NCI-H2196 treated with DMSO at 0.1 percent for 48 hours (cell line): ENCODE measurements at regions not wholly inside any gene's neighbourhood (a gene's known extent, or its start where the extent isn't known, plus 50 kb on each side); places are given as distances from the start of the nearest gene placed in this dataset.

Experiments
- DNase-seq: peaks from one replicate; lab custom pipeline; 2025; ENCODE audit not compliant: unreplicated experiment; lab: John Stamatoyannopoulos, UW

- no peak for DNase-seq
Observed at GRCh38 chr5:8611067-8611466, 742.1 kb downstream of the MTRR start.

DNA sequence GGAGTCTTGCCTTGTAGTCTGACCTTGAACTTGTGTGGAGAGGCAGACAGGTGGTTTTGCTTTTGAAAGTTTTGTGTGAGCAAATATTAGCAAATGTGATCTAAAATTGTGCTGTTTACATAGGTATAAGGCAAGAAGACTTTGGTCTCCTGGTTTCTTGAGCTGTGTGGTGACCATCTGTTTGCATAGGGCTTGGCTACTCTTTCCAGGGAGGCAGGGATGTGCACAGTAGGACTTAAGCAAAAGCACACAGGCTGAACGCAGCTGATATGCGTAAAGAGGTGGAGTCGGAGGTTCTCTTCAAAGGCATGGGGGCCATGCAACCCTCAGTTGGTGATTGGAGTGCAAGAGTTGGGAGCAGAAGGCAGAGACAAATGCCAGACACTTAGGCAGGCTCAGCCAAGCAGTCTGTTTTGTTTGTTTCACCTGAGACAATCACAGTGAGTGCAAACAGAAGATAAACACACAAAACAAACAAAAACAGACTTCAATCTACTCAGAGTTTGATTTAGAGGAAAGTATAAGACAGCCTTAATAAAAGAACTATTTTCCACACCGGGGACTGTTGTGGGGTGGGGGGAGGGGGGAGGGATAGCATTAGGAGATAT, 744.2 kb downstream of the MTRR start:
- no peak for DNase-seq

GRCh38 chr5:8615142-8615858, 746.4 kb downstream of the MTRR start:
- DNase-seq = no peak

DNA sequence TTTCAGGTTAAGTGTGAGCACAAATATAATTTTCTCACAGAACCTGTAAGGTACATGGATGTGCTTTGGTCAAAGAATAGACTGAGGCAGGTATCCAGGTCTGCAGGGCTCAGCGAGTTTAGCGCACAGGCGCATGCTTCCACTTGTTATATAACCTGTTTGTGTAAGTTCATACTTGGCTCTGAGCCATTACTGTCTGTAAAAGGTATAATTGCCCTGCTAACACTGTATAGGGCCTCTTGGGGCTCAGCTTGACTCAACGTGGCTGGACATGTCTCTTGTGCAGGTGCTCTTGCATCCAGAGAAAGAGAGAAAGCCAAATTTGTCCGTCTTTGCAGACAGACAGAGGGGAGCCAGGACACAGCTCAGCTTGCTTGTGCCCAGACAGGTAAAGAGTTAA, 759.6 kb downstream of the MTRR start:
- no peak for DNase-seq

DNA sequence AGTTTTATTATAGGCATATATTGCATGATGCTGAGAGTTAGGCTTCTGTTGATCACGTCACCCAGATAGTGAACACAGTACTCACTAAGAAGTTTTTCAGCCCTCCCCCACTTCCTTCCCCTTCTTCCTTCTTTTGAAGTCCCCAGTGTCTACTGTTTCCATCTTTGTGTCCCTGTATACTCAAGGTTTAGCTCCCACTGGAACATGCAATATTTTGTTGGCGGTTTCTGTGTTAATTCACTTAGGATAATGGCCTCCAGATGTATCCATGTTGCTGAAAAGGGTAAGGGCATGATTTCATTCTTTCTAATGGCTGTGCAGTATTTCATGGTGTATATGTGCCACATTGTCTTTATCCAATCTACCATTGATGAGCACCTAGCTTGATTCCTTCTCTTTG, 764.3 kb downstream of the MTRR start:
- DNase-seq = no peak

GRCh38 chr5:8633696-8634095, 764.7 kb downstream of the MTRR start:
- DNase-seq = no peak

DNA sequence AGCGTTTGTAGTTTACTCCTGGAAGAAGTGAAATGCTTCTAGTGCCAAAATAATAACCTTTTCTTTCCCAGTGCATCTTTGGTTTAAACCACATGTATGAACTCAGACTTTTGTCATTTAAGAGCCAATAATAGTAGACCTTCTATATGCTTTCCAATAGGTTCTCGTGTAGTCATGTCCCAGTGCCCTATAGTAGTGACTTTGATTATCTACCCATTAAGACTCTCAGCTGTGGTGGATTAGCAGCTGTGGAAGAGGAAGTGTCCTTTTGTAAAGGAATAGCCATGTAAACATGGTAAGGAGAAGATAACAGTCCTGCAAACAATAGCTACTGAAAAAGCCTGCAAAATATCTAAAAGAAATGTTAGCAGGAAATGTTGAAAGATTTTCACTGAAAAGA, 765.3 kb downstream of the MTRR start:
- no peak for DNase-seq

DNA sequence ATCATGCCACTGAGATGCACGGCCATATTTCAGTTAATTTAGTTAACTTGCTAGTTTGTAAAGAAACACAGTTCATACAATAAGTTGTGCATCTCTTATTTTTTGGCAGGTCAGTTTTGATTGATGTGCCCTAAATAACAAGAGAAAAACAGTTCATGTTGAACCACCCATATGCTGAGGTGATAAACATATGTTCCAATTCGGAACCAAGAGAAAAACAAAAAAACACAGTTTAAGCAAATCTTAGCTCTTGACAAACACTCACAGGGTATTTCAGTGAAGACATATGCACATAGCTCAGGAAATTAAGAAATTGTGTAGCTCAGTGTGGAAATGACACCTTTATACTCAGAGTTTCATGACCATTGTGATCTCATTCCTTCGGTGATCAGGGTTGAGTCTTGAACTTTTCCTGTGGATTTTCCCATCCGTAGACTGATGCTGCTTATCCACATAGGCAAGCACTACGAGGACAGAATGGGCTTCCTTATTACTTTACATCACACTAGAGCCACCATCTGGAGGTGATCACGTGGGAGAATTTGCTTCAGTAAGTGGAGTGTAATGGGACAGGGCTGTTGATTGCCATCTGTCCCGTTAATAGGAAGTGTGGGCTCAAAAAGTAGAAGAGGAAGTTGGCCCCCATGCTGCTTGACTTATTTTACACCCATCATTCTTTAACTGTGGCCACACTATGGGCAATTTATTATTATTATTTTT, 773.0 kb downstream of the MTRR start:
- no peak for DNase-seq

- no peak for DNase-seq
Observed at GRCh38 chr5:8644377-8644776, 775.4 kb downstream of the MTRR start.

GRCh38 chr5:8647111-8647510, 778.2 kb downstream of the MTRR start:
- DNase-seq = no peak

GRCh38 chr5:8650186-8650585, 781.2 kb downstream of the MTRR start:
- DNase-seq = no peak

GRCh38 chr5:8660133-8660893, 791.4 kb downstream of the MTRR start:
- no peak for DNase-seq

DNA sequence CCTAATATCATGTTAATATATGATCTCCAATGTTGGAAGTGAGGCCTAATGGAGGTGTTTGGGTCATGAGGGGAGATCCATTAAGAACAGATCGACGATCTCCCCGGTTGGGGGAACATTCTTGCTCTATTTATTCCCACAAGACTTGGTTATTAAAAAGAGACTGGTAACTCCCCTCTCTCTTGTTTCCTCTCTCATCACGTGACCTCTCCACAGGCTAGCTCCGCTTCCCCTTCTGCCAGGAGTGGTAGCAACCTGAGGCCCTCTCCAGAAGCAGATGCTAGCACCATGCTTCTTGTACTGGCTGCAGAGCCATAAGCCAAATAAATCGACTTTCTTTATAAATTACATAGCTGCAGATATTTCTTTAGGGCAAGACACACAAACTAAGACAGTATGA, 794.4 kb downstream of the MTRR start:
- no peak for DNase-seq

- no peak for DNase-seq
Observed at GRCh38 chr5:8675182-8675581, 806.2 kb downstream of the MTRR start.

GRCh38 chr5:8676695-8677094, 807.7 kb downstream of the MTRR start:
- DNase-seq = no peak

GRCh38 chr5:8682381-8682780, 813.4 kb downstream of the MTRR start:
- no peak for DNase-seq

DNA sequence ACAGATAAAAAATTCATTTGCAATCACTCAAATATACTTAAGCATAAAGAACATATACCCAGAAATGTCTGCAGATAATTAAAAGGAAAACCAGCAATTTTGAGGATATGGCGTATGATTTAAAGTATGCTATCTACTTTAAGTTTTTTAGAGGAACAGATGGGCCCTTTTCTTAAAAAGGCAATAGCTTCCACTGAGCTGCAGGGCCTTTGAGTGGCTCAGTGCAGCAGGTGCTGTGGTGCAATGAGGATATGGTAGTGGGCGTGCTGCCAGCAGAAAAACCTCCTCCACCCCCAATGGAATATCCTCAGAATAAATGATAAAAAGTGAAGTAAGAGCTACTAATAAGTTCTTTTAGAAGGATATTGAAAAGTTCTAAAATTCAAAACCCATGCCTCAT, 814.5 kb downstream of the MTRR start:
- DNase-seq = no peak

DNA sequence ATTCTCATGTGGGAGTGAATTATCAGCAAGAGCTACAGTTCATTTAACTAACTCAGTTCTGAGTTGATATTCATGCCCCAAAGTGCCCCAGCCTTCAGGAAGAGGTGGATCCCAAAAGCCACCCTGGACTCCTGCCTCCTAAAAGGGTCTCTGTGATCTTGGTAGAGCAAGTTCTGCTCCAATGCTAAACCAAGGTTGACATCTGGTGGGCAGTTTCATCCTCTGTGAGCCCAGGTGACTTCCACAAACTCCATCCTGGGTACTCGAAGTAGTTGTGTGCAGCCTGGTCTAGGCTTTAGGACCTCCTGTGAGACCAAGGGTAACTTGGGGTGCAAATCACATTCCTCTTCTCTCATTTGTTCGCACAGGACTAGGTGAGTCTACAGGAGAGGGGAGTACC, 816.8 kb downstream of the MTRR start:
- DNase-seq = no peak

DNA sequence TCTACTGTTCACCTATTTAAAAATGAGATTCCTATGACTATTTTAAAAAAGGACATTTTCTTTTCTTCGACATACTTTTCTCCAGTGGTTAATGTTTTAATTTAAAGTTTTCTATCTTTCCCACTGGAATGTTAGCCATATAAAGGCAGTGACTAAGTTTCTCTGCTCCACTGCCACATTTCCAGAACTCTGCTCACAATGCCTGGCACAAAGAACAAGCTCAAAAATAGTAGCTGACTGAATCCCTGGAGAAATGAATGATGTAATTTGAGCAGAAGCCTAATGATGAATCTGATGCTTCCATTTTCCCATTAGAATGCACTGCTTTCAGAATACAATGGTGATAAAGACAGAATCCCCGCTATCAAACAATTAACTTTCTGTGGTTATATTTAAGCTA, 817.8 kb downstream of the MTRR start:
- DNase-seq = no peak

DNA sequence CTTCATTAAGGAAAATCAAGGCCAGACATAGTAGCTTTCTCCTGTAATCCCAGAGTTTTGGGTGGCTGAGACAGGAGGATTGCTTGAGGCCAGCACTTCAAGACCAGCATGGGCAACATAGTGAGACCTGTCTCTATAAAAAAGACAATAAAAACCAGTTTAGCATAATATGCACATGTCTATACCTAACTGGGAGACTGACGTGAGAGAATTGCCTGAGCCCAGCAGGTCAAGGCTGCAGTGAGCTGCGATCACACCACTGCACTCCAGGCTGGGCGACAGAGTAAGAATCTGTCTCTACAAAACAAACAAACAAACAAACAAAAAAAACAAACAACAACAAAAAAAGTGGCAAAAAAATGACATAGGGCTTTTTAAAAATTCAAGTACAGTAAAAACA, 820.8 kb downstream of the MTRR start:
- no peak for DNase-seq

GRCh38 chr5:8691221-8691620, 822.3 kb downstream of the MTRR start:
- DNase-seq = no peak
